NCI-H2196 treated with DMSO at 0.1 percent for 48 hours (cell line): ENCODE measurements at regions not wholly inside any gene's neighbourhood (a gene's known extent, or its start where the extent isn't known, plus 50 kb on each side); places are given as distances from the start of the nearest gene placed in this dataset.
A peak's percentile ranks its signal among the peaks of the same experiment; 100 is the strongest.
"Not testable (repeated sequence)": the region's sequence is repeated elsewhere in the genome, so short reads cannot be mapped to it uniquely, and the experiment has no call there.

ENCODE experiments used
- DNase-seq: peaks from one replicate; lab custom pipeline; 2025; ENCODE audit not compliant: unreplicated experiment; lab: John Stamatoyannopoulos, UW

- peak; percentile 53 for DNase-seq
Measured at GRCh38 chr14:34302654-34303053, 159.4 kb downstream of the SPTSSA start.

- peak; percentile 30 for DNase-seq
Measured at GRCh38 chr14:34300882-34301734, 160.9 kb downstream of the SPTSSA start.

- DNase-seq = no peak
Measured at GRCh38 chr14:34300330-34300729, 161.7 kb downstream of the SPTSSA start.

- DNase-seq = no peak
Measured at GRCh38 chr14:34299360-34299759, 162.7 kb downstream of the SPTSSA start.

- DNase-seq = no peak
Measured at GRCh38 chr14:34297786-34298520, 164.1 kb downstream of the SPTSSA start.

- DNase-seq = no peak
Measured at GRCh38 chr14:34283590-34283989, 178.4 kb downstream of the SPTSSA start.

GRCh38 chr14:34277191-34277590, 184.8 kb downstream of the SPTSSA start:
- DNase-seq = no peak

- no peak for DNase-seq
Measured at GRCh38 chr14:34275530-34275929, 186.5 kb downstream of the SPTSSA start.

- DNase-seq = no peak
Measured at GRCh38 chr14:34275078-34275477, 187.0 kb downstream of the SPTSSA start.

GRCh38 chr14:34273716-34274115, 188.3 kb downstream of the SPTSSA start:
- not testable (repeated sequence) for DNase-seq

GRCh38 chr14:34270361-34270760, 191.7 kb downstream of the SPTSSA start:
- no peak for DNase-seq

- DNase-seq = no peak
Measured at GRCh38 chr14:34266344-34266743, 195.7 kb downstream of the SPTSSA start.

- DNase-seq = no peak
Measured at GRCh38 chr14:34262127-34262910, 199.7 kb downstream of the SPTSSA start.

GRCh38 chr14:34259996-34260395, 202.0 kb downstream of the SPTSSA start:
- no peak for DNase-seq

GRCh38 chr14:34258318-34258717, 203.7 kb downstream of the SPTSSA start:
- peak; percentile 37 for DNase-seq

- no peak for DNase-seq
Measured at GRCh38 chr14:34257505-34257904, 204.5 kb downstream of the SPTSSA start.

- DNase-seq = no peak
Measured at GRCh38 chr14:34256223-34256622, 205.8 kb downstream of the SPTSSA start.

GRCh38 chr14:34254571-34254970, 207.5 kb downstream of the SPTSSA start:
- no peak for DNase-seq

- no peak for DNase-seq
Measured at GRCh38 chr14:34254031-34254430, 208.0 kb downstream of the SPTSSA start.

- no peak for DNase-seq
Measured at GRCh38 chr14:34252227-34252626, 209.8 kb downstream of the SPTSSA start.

GRCh38 chr14:34251662-34252061, 210.4 kb downstream of the SPTSSA start:
- no peak for DNase-seq
